Hematopoietic multipotent progenitor cell (in vitro differentiated cells): ENCODE measurements at regions not wholly inside any gene's neighbourhood (a gene's known extent, or its start where the extent isn't known, plus 50 kb on each side); places are given as distances from the start of the nearest gene placed in this dataset.

Experiments used
- DNase-seq, 3 donors: peaks; one replicate each; pipeline ENCODE4 v3.0.0-alpha.2; 2011 to 2015; ENCODE audit warnings: low read depth in 2 of 3, low spot score in 2 of 3

DNA sequence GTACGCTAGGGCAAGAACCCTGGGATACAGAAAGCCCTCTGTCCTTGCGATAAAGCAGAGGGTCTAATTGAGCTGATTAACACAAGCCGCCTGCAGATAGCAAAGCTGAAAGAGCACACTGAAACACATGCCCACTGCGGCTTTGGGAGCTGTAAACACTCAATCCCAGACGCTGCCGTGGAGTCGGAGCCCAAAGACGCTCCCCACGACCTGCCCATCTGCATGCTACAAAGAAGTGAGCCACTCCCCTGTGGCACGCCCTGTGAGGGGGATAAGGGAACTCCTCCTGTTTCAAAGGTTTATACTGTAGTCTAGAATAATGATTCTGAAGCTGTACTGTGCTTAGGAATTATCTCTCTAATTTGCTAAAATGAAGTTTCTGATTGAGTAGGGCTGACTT lies 985.6 kb upstream of the GHITM start:
- DNase-seq: no peak

GRCh38 chr10:83164156-83164555 lies 975.2 kb upstream of the GHITM start:
- DNase-seq: no peak

DNA sequence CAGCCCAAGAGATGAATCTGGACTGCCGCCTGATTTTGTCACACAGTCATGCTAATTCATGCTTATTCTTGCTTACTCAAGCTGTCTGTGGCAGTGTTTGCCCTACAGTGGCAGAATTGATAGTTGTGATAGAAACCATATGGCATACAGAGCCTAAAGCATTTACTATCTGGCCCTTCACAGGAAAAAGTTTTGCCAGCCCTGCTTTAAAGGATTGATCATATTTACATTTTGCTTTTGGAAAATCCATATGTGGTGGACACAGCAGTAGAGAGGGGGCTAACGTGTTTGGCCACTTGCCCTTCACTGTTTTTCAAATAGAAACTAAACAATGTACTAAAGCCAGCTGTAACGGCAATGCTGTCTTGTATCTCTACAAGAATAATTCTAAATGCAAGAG lies 974.0 kb upstream of the GHITM start:
- no peak for DNase-seq

GRCh38 chr10:83166344-83166743 lies 973.0 kb upstream of the GHITM start:
- no peak for DNase-seq

DNA sequence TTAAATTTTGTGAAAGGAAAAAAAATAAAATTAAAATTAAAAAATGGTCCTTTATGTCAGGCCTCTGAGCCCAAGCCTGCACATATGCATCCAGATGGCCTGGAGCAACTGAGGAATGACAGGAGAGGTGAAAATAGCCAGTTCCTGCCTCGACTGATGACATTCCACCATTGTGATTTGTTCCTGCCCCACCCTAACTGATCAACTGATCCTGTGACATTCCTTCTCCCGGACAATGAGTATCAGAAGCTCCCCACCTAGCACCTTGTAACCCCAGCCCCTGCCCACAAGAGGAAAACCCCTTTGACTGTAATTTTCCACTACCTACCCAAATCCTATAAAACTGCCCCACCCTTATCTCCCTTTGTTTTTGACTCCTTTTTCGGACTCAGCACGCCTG lies 972.2 kb upstream of the GHITM start:
- no peak for DNase-seq

DNA sequence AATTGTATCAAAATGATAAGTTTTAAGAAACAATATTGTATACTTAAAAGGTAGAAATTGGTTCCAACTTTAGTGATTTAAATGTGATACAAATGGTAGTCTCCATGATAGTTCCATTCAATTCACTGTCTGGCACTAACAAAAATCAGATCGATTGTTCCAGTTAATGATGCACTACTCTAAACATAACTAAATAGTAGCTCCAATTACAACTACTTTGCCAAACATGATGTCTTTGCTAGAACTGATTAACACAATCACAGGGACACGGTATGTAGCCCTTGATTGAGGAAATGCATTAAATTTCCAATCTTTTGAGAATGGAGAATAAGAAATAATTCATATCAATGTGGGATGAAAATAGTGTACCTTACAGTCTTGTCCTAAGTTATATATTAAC lies 962.4 kb upstream of the GHITM start:
- DNase-seq: no peak

- DNase-seq: no peak
Observed at GRCh38 chr10:83178526-83178925, 960.8 kb upstream of the GHITM start.

DNA sequence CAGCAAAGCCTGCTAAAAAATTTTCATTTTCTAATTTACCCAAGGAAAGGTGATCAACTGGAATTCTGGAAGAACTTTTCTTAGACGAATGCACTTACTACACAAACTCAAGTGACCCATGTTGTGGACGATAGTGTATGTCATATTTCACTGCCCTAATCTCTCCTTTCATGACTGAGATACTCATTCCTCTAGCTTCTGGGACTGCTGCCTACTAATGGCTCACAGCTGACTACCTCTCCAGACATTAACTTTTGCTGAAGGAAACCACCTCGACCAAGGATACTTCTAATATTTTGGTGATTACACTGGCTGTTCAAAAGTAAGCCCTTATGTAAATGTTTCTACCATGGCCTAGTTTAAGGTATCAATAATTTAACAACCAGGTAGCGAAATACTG lies 959.9 kb upstream of the GHITM start:
- DNase-seq: no peak

- no peak for DNase-seq
Observed at GRCh38 chr10:83182076-83182475, 957.2 kb upstream of the GHITM start.

DNA sequence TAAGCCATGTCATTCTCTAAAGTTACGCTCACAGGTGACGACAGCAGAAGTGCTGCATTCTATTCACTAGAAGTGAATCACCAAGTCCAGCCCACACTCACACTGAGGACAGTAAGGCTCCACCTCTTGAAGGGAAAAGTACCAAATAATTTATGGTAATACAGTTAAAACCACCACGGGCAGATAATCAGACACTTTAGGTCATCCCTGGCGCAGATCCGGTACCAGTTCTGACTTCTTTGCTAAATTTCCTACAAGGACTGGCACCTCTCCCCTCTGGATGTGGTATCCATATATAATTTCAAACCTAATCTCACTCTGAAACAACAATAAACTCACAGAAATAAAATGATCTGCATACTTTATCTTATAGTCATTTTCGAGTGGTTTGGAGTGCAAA lies 954.7 kb upstream of the GHITM start:
- DNase-seq: no peak

- DNase-seq: no peak
Observed at GRCh38 chr10:83190614-83191013, 948.7 kb upstream of the GHITM start.

- DNase-seq: no peak
Observed at GRCh38 chr10:83193026-83193425, 946.3 kb upstream of the GHITM start.

GRCh38 chr10:83195021-83195420 lies 944.3 kb upstream of the GHITM start:
- DNase-seq: no peak

DNA sequence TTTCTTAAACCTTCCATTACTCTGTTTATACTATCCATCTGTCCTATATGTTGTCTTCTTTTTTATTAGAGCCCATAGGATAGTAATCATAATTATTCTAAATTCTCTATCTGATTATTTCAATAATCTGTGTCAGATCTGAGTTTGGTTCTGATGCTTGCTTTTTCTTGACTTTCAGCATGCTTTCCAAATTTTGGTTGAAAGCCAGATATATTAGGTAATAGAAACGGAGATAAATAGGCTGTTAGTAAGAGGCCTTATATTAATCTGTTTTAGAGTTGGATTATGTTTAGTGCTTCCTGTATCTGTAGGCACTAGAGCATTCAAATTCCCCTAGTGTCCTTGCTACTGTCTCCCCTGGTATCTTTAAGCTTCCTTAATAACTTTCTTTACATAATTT lies 939.9 kb upstream of the GHITM start:
- DNase-seq: no peak

- no peak for DNase-seq
Observed at GRCh38 chr10:83205861-83206260, 933.4 kb upstream of the GHITM start.

- DNase-seq: no peak
Observed at GRCh38 chr10:83212632-83213334, 926.5 kb upstream of the GHITM start.

- DNase-seq: no peak
Observed at GRCh38 chr10:83214136-83214535, 925.2 kb upstream of the GHITM start.

GRCh38 chr10:83218205-83218604 lies 921.1 kb upstream of the GHITM start:
- no peak for DNase-seq

DNA sequence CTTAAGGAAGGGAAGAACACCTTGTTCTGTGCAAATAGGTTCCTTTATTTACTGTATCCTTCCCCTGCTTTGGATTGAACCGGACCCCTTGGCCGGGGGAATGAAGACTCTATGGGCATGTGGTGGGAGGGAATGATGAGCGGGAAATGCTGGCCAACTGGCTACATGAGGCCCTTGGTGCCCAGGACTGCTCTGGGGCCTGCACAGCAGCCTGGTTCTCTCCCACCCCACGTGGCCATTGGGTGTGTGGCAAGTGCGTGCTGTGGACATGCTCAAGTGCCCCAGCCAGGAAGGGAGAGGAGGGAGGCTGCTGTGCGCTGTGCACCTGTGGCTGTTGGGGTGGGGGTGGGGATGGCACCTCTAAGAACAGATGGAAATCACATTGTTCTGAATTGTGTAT lies 917.0 kb upstream of the GHITM start:
- no peak for DNase-seq

DNA sequence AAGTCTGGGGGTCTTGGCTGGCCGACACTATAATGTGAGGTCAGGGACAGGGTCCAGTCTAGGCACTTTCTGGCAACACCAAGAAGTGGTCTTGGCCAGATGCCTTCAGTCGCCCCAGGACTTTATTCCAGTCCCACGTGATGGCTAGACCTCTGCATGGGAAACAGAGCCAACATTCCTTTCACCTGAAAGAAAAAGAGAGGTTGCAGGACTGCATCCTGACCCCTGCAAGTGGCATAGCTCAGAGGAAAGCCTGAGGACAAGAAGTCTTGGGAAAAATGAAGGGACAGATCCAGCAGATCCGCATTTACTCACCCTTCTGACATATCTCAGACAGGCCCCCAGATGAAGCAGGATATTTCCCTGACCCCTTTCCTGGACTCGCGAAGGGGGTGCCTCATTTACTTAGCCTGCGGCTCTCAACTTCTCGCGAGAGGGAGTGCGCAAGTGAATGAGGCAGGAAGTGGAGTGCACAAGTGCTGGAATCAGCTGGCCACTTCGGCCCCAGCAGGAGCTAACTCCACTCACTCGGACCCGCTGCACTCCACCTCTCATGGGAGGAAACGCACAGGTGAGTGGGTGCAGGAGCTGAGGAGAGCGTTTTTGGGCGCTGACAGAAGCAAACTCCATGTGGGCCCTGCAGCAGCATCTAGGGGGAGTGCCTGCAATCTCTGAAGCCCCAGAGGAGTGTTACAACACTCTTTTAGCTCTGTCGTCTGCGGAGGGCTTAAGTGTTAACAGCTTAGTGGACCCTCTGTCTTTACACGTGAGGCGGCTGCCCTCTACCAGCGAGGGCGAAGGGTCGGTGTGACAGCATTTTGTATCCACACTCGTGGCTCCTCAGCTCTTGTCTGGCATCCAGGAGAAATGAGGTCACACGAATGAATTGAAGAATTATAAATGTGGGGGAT lies 916.2 kb upstream of the GHITM start:
- no peak for DNase-seq

GRCh38 chr10:83225781-83226180 lies 913.5 kb upstream of the GHITM start:
- no peak for DNase-seq

GRCh38 chr10:83229991-83230390 lies 909.3 kb upstream of the GHITM start:
- DNase-seq: no peak
